ENCODE measurements at regions not wholly inside any gene's neighbourhood (a gene's known extent, or its start where the extent isn't known, plus 50 kb on each side); places are given as distances from the start of the nearest gene placed in this dataset.
A peak's percentile ranks its signal among the peaks of the same experiment; 100 is the strongest.

GRCh38 chr20:60485012-60485760 is 527.0 kb downstream of the CDH26 start:
- POLR2A ChIA-PET = interaction anchor here (0.6 kb wide), 1 partner anchor 526 kb away, joined by 5 read pairs; no protein-coding TSS in a partner anchor
- 49% methylated on average over 20 of the region's 20 CpGs for WGBS (ENCODE audit: low lambda C conversion rate)

GRCh38 chr20:60486315-60486714 is 528.1 kb downstream of the CDH26 start:
- Histone ChIP-seq H3K36me3 (replicated peaks in 1 of 2; ENCODE audit: control insufficient read depth in 1 of 2, insufficient read depth in 2 of 2, low read length in 1 of 2) (no peaks in the 10 kb centered on the region), H3K27ac (ENCODE audit: low read depth in 2 of 2, low read length in 1 of 2) (no peak overlapping the region), H3K9ac (no peak overlapping the region), H3F3A (replicated peaks; ENCODE audit: insufficient read depth) (no peaks in the 10 kb centered on the region), H2AFZ (ENCODE audit: low read depth) (no peak overlapping the region), H3K27me3 (ENCODE audit: insufficient read depth) (no peaks in the 10 kb centered on the region), H3K4me2 (no peak overlapping the region), H3K4me3 (ENCODE audit: low read depth in 2 of 2, low read length in 1 of 2) (no peak overlapping the region), H3K9me3 (no peaks in the 10 kb centered on the region), H4K20me1 (ENCODE audit: insufficient read depth) (no peaks in the 10 kb centered on the region), H3K79me2 (ENCODE audit: insufficient read depth) (no peaks in the 10 kb centered on the region), H3K9me2 (no peaks in the 10 kb centered on the region), H3K4me1 (ENCODE audit: control insufficient read depth in 1 of 2, insufficient read depth in 2 of 2, low read depth in 1 of 2, low read length in 1 of 2) (no peaks in the 10 kb centered on the region; a peak in 1 of 4 replicates)
- ChIA-PET POLR2A (no interaction called here), CTCF (no interaction called here)
- WGBS (ENCODE audit: low lambda C conversion rate) = 32% methylated on average over 9 of the region's 10 CpGs
- TF ChIP-seq FOXM1 (IDR thresholded peaks at IDR 0.05; ENCODE audit: low read depth) (no peak), CHD2 (IDR thresholded peaks at IDR 0.05; ENCODE audit: low read length, partially characterized antibody) (no peak), POLR2AphosphoS5 (IDR thresholded peaks at IDR 0.05; ENCODE audit: low read depth, low read length) (no peak), RCOR1 (IDR thresholded peaks at IDR 0.05; ENCODE audit: low read length) (no peak)
- peak; percentile 45 for DNase-seq

More at GRCh38 chr20:60485012-60485760, 527.0 kb downstream of the CDH26 start:
- Histone ChIP-seq H3K27me3 (ENCODE audit: insufficient read depth) (no peaks in the 10 kb centered on the region), H3K4me3 (ENCODE audit: low read depth in 2 of 2, low read length in 1 of 2) (no peak overlapping the region), H3K9me3 (no peaks in the 10 kb centered on the region), H3K36me3 (replicated peaks in 1 of 2; ENCODE audit: control insufficient read depth in 1 of 2, insufficient read depth in 2 of 2, low read length in 1 of 2) (no peaks in the 10 kb centered on the region), H3F3A (replicated peaks; ENCODE audit: insufficient read depth) (no peaks in the 10 kb centered on the region), H3K27ac (ENCODE audit: low read depth in 2 of 2, low read length in 1 of 2) (no peak overlapping the region), H3K4me1 (ENCODE audit: control insufficient read depth in 1 of 2, insufficient read depth in 2 of 2, low read depth in 1 of 2, low read length in 1 of 2) (no peaks in the 10 kb centered on the region; a peak in 1 of 4 replicates), H3K79me2 (ENCODE audit: insufficient read depth) (no peaks in the 10 kb centered on the region), H3K4me2 (no peak overlapping the region), H3K9ac (no peak overlapping the region), H2AFZ (ENCODE audit: low read depth) (no peak overlapping the region), H3K9me2 (no peaks in the 10 kb centered on the region), H4K20me1 (ENCODE audit: insufficient read depth) (no peaks in the 10 kb centered on the region)
- no peak for TF ChIP-seq REST (IDR thresholded peaks at IDR 0.05; ENCODE audit: low read depth, low read length)
- TF ChIP-seq SIN3A (IDR thresholded peaks at IDR 0.05; ENCODE audit: borderline replicate concordance, low read depth, low read length) = no peak
- no peak for TF ChIP-seq SMC3 (IDR thresholded peaks at IDR 0.05; ENCODE audit: low read depth, low read length)
- no peak for TF ChIP-seq TEAD4 (IDR thresholded peaks at IDR 0.05; ENCODE audit: borderline replicate concordance, insufficient read depth)
- no peak for TF ChIP-seq IRF3 (IDR thresholded peaks at IDR 0.05; ENCODE audit: low read depth, low read length)
- CTCF ChIA-PET = interaction anchor here (1.3 kb wide), 1 partner anchor 12 kb away, joined by 3 read pairs; no protein-coding TSS in a partner anchor
- no peak for DNase-seq

Measured in SK-N-SH (cell line).